ENCODE measurements at regions not wholly inside any gene's neighbourhood (a gene's known extent, or its start where the extent isn't known, plus 50 kb on each side); places are given as distances from the start of the nearest gene placed in this dataset.

GRCh38 chr6:163850874-163851273, 436.4 kb downstream of the QKI start:
- CTCF ChIA-PET (ENCODE audit: low intra/inter-chr PET ratio) = no interaction called here
- no TSS peak for BruUV-seq (replicated peaks)

More at GRCh38 chr6:163850874-163851273, 436.4 kb downstream of the QKI start:
- Histone ChIP-seq H3K9me3 (replicated peaks; ENCODE audit: control insufficient read depth, insufficient read depth, low read depth, low read length) (no peaks in the 10 kb centered on the region), H3K9me1 (ENCODE audit: control insufficient read depth, insufficient read depth, low read length) (no peaks in the 10 kb centered on the region), H2AFZ (ENCODE audit: low read depth, low read length) (no peak overlapping the region), H4K20me1 (replicated peaks; ENCODE audit: control insufficient read depth, insufficient read depth, low read length) (no peaks in the 10 kb centered on the region), H3K4me2 (ENCODE audit: insufficient read depth, low read length) (no peak overlapping the region), H3K27me3 (ENCODE audit: control insufficient read depth in 2 of 2, insufficient read depth in 2 of 2, low read length in 2 of 2) (no peaks in the 10 kb centered on the region), H3K4me3 (no peak overlapping the region), H3K36me3 (ENCODE audit: control insufficient read depth, insufficient read depth, low read length) (no peaks in the 10 kb centered on the region), H3K79me2 (ENCODE audit: control insufficient read depth, insufficient read depth, low read length) (no peaks in the 10 kb centered on the region), H3K4me1 (replicated peaks in 1 of 2; ENCODE audit: control insufficient read depth in 2 of 2, insufficient read depth in 2 of 2, low read length in 2 of 2) (no peaks in the 10 kb centered on the region; a peak in 1 of 5 replicates), H3K9ac (ENCODE audit: insufficient read depth in 1 of 2, low read depth in 2 of 2, low read length in 2 of 2) (no peak overlapping the region), H3K27ac (ENCODE audit: extremely low read depth, low read depth, low read length) (no peak overlapping the region)
- POLR2A ChIA-PET = no interaction called here
- ATAC-seq (no peak), FAIRE-seq (no peak), DNase-seq (ENCODE audit: extremely low read depth in 1 of 4, low spot score in 3 of 4) (no peak)
- intact Hi-C loops (cut with micrococcal nuclease) = no loop called here
- TF ChIP-seq PATZ1 (CRISPR knock-in tag; IDR thresholded peaks at IDR 0.05; ENCODE audit: borderline replicate concordance) (no peak), ZNF280A (IDR thresholded peaks at IDR 0.05; ENCODE audit: low read depth, partially characterized antibody) (no peak), ZBTB17 (CRISPR knock-in tag; IDR thresholded peaks at IDR 0.05) (no peak), ZBTB7A (IDR thresholded peaks at IDR 0.05; ENCODE audit: borderline replicate concordance, control insufficient read depth, low read depth, low read length) (no peak), STAT5B (CRISPR knock-in tag; IDR thresholded peaks at IDR 0.05) (no peak), ZNF436 (CRISPR knock-in tag; IDR thresholded peaks at IDR 0.05) (no peak), CHCHD3 (CRISPR knock-in tag; IDR thresholded peaks at IDR 0.05) (no peak), ZNF232 (CRISPR knock-in tag; IDR thresholded peaks at IDR 0.05) (no peak), SETDB1 (IDR thresholded peaks at IDR 0.05; ENCODE audit: low read length) (no peak), LEF1 (IDR thresholded peaks at IDR 0.05) (no peak)
- in situ Hi-C loops (cut with MboI) = no loop called here

Measured in K562 (cell line).